ENCODE measurements at regions not wholly inside any gene's neighbourhood (a gene's known extent, or its start where the extent isn't known, plus 50 kb on each side); places are given as distances from the start of the nearest gene placed in this dataset.

- DNase-seq (ENCODE audit: low spot score), result no peak
Observed at GRCh38 chr9:135220601-135221575, 133.4 kb downstream of the OLFM1 start.

DNA sequence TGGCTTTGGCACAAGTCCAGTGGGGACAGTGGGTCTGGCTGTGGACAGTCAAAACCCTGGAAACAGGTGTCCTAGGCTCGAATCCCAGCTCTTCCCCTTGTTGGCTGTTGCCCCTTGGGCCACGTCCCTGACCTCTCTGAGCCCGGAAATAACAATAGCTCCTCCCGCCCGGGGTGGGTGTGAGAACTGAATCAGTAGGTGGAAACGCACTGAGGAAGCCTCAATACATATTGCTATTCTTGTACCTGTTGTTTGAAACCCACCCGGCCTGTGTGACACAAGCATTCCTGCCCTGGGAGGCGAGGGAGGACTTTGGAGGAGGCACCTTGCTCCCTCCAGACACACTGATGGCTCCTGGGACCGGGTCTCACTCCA, 134.1 kb downstream of the OLFM1 start:
- no peak for DNase-seq (ENCODE audit: low spot score)

- no peak for DNase-seq (ENCODE audit: low spot score)
Observed at GRCh38 chr9:135221951-135222631, 134.6 kb downstream of the OLFM1 start.

DNA sequence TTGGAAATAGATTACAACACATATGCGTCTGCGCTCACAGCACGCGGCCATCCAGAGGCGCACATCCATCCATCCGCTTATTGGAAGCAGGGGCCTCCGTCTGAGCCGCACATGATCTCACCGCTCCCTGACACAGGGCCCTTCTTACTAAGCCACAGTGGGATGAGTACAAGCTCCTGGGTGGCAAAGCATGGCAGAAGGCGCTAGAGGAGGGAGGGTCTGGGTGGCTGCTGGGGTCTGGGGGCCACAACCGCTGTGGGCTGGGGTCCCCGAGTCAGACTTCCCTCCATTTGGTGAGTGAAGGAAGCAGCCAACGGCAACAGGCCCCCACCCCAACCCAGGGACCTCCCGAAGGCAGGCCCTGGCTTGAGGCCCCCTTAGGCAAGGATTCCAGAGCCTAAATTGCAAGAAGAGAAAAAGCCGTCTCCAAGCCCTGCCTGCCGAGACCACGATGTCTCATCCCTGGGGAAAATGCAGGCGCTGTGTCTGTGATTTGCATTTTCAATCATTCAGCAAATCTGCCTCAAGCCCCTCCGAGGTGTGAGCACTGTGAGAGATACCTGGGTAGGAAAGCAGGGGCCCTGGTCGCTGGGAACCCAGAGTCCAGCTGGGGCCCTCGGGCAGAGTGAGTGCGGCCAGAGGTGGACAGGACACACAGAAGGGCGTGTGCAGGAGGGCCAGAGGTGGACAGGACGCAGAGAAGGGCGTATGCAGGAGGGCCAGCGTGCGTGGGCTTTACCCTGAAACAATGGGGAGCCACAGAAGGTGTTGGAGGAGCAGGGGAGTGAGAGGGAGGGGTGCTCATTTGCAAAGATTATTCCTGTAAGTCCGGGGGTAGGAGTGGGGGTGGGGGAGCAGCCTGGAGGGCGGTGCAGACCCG, 135.7 kb downstream of the OLFM1 start:
- DNase-seq (ENCODE audit: low spot score), result no peak

GRCh38 chr9:135223831-135224230, 136.4 kb downstream of the OLFM1 start:
- DNase-seq (ENCODE audit: low spot score), result no peak

GRCh38 chr9:135224286-135224877, 136.9 kb downstream of the OLFM1 start:
- no peak for DNase-seq (ENCODE audit: low spot score)

DNA sequence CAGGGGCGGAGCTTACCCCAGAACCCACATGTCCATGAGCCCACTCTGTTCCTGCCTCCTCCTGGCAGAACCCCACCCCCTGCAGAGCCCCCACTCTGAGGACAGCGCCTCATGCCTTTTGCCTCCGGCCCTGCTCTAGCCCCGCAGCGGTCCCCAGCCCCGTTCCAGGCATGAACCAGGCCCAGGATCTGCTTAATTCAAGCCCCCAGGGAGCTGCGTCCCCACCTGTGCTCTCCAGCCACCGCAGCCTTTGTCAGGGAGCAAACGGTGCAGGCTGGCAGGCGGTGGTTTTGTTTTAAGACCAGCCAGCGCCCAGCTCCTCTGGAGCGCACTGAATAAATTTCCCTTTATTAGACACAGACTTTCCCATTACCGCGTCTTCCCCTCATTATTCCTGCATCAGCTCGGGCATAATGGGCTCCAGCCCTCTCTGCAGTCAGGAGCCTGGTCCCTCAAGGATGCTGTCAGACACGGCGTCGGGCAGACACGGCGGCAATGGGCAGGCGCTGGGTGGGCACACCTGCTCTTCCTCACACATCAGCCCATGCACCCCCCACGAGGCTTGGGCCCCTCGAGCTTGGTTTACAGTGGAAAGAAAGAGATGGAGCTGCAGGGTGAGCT, 137.6 kb downstream of the OLFM1 start:
- no peak for DNase-seq (ENCODE audit: low spot score)

DNA sequence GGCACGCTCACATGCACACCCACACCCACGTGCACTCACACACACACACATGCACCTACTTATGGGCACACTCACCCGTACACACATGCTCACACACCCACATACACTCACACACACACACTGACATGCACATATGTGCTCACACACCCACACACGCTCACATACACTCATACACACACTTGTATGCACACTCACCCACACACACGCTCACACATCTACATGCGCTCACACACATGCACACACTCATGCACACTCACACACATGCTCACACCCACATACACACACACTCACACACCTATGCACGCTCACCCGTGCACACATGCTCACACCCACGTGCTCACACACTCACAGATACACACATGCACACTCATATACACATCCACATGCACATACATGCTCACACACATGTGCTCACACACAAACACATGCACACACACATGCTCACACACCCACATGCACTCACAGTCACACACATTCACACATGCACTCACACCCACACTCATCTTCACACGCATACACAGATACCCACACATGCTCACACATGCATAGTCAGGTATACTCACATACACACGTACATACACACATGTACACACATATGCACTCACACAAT, 138.3 kb downstream of the OLFM1 start:
- no peak for DNase-seq (ENCODE audit: low spot score)

DNA sequence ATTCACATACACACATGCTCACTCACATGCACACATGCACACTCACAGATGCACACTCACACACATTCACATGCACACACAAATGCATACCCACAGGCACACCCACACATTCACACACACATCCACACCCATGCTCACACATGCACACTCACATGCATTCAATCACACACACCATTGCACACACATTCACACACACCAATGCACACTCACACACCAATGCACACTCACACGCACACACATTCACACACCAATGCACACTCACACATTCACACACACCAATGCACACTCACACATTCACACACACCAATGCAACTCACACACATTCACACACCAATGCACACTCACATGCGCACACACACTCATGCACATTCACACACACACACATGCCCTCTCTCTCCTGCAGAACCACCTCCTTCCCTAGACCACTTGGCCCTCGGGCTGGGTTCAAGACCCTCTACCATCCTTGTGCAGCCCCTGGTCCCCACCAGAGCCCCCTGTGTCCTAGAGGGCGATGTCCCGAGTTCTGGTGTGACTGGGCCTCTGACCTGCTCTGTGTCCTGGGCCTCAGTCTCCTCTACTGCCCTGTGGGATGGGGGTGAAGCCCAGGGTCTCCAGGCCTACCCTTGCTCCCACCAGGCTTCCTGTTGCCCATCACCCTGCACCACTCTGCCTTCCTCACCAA, 139.0 kb downstream of the OLFM1 start:
- no peak for DNase-seq (ENCODE audit: low spot score)

- DNase-seq (ENCODE audit: low spot score), result no peak
Observed at GRCh38 chr9:135227641-135228251, 140.3 kb downstream of the OLFM1 start.

GRCh38 chr9:135228345-135228982, 141.0 kb downstream of the OLFM1 start:
- no peak for DNase-seq (ENCODE audit: low spot score)

DNA sequence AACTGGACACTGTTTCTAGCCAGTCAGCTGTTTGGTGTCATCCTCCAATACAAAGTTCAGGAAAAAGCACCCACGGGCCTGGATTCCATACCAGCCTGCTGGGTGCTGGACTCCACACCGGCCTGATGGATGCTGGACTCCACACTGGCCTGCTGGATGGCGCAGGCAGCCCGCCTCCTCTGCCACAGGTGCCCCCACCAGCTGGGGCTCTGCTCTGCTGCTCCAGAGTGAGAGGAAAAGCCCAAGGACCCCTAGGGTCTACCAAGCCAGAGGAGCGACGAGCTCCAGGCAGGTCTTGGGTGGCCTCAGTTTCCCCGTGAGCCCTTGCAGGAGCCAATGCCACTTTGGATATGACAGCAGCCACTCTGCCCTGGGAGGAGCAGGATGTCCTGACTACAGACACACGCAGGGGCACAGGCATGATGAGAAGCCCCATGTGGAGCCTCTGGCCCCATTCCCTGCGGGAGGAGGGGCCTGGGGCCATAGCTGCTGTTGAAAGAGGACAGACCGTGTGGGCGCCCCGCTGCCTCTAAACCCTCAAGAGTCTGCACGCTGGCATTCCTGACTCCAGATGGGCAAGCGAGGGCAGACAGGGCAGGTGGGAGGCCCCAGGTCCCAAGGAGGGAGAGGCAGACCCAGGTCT, 141.6 kb downstream of the OLFM1 start:
- no peak for DNase-seq (ENCODE audit: low spot score)

- DNase-seq (ENCODE audit: low spot score), result no peak
Observed at GRCh38 chr9:135229701-135230385, 142.4 kb downstream of the OLFM1 start.

GRCh38 chr9:135230386-135230765, 142.9 kb downstream of the OLFM1 start:
- DNase-seq (ENCODE audit: low spot score), result no peak

DNA sequence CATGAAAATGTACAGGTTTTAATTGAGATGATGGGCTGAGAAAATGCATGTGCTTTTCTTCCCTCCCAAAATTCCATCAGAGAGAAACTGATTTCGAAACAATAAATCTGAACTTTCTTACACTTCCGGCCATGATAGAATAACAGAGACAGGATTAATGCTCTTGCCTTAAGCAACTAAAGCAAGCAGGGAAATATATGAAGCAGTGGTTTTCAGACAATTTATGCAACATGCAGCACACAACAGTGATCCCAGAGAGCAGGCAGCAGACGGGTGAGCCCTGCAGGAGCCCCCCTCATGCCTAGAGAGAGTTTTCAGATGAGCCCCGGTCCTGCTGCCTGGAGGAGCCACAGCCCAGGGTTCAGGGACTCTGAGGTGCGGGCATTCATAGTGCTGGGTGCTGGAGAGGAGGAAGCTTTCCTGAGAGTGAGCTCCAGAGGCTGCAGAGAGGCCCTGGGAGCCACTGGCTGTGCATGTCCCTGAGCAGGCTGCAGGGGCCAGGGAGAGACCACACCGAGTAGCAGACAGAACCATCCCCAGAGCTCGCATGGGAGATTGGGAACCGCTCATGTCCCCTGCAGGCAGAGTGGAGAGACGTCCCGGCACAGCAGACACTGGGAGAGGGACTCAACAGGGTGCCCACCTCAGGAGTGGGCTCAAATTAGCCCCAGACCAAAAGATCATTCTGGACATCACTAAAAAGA, 143.5 kb downstream of the OLFM1 start:
- DNase-seq (ENCODE audit: low spot score), result no peak

- no peak for DNase-seq (ENCODE audit: low spot score)
Observed at GRCh38 chr9:135239100-135239768, 151.8 kb downstream of the OLFM1 start.

GRCh38 chr9:135239769-135240141, 152.3 kb downstream of the OLFM1 start:
- DNase-seq (ENCODE audit: low spot score), result no peak
